CD4-positive, CD25-positive, alpha-beta regulatory T cell (primary cell): ENCODE measurements at regions not wholly inside any gene's neighbourhood (a gene's known extent, or its start where the extent isn't known, plus 50 kb on each side); places are given as distances from the start of the nearest gene placed in this dataset.
A peak's percentile ranks its signal among the peaks of the same experiment; 100 is the strongest.

Experiments
- ATAC-seq, 2 donors: fragments of 150-1000 bp; cut with Tn5 transposase; one replicate each; pipeline ENCODE4 v1.10.0; 2021; ENCODE audit warnings: low read depth in 2 of 2, moderate number of reproducible peaks in 2 of 2, moderate library complexity in 1 of 2
- DNase-seq, 3 donors: peaks; one replicate each; pipeline versions ENCODE4 v3.0.0 to v3.0.0-alpha.2; 2012 to 2022; ENCODE audit warnings: mixed read lengths in 1 of 3
- H3K27ac ChIP-seq: one replicate; pipeline ENCODE4 v1.7.0; 2013; ENCODE audit warnings: mild to moderate bottlenecking, low read length; ENCODE audit not compliant: insufficient read depth, poor library complexity, severe bottlenecking
- H3K27me3 ChIP-seq: one replicate; pipeline ENCODE4 v1.7.0; 2013; ENCODE audit warnings: low read length; ENCODE audit not compliant: control insufficient read depth, insufficient read depth
- H3K36me3 ChIP-seq: one replicate; pipeline ENCODE4 v1.7.0; 2013; ENCODE audit warnings: mild to moderate bottlenecking, low read length, moderate library complexity; ENCODE audit not compliant: control insufficient read depth, insufficient read depth
- H3K4me1 ChIP-seq: 2 replicates; pipeline ENCODE4 v1.7.0; 2013; ENCODE audit warnings: mild to moderate bottlenecking, low read length; ENCODE audit not compliant: insufficient read depth, control insufficient read depth, poor library complexity, severe bottlenecking
- H3K4me3 ChIP-seq: one replicate; pipeline ENCODE4 v1.7.0; 2013; ENCODE audit warnings: low read depth, mild to moderate bottlenecking, low read length, moderate library complexity
- H3K9me3 ChIP-seq, 2 experiments: 1 replicate in 1 of 2; 2 replicates in 1 of 2; pipeline ENCODE4 v1.7.0; 2013; ENCODE audit warnings: low read length in 2 of 2, mild to moderate bottlenecking in 1 of 2, moderate library complexity in 1 of 2; ENCODE audit not compliant: control insufficient read depth in 2 of 2
- H3K27ac Mint-ChIP-seq, 3 donors: one replicate each; pipeline ENCODE4 v1.8.0; 2020 to 2022; ENCODE audit warnings: mild to moderate bottlenecking in 3 of 3, mixed read lengths in 3 of 3, moderate library complexity in 2 of 3
- H3K27me3 Mint-ChIP-seq: one replicate; pipeline ENCODE4 v1.8.0; 2022; ENCODE audit warnings: mild to moderate bottlenecking, mixed read lengths
- H3K36me3 Mint-ChIP-seq: one replicate; pipeline ENCODE4 v1.8.0; 2020; ENCODE audit warnings: mixed read lengths
- H3K4me1 Mint-ChIP-seq, 4 donors: one replicate each; pipeline ENCODE4 v1.8.0; 2020 to 2022; ENCODE audit warnings: mixed read lengths in 4 of 4, mild to moderate bottlenecking in 1 of 4
- H3K4me3 Mint-ChIP-seq, 4 donors: one replicate each; pipeline ENCODE4 v1.8.0; 2020 to 2022; ENCODE audit warnings: mild to moderate bottlenecking in 4 of 4, mixed read lengths in 4 of 4, moderate library complexity in 3 of 4
- H3K9me3 Mint-ChIP-seq, 7 donors: one replicate each; pipeline ENCODE4 v1.8.0; 2020 to 2022; ENCODE audit warnings: mixed read lengths in 7 of 7, mild to moderate bottlenecking in 3 of 7, moderate library complexity in 2 of 7

DNA sequence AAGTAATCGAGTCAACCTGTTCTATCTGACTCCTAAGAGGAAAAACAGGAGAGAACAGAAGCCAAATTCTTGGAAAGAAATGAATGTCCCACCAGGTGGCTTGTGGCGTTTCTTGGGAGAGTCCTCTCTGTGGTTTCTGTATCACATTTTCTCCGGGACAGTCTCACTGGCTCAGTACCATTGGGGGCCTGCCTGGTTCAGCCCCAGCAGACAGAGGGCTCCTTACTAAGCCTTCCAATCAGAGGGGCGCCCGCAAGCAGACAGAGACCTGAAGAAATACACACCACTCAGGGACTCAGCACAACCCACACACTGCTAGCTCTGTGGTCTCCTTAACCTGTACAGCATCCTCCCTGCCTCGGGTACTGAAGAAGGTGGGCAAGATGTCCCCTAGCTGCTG lies 302.1 kb downstream of the TLE3 start:
- Mint-ChIP-seq H3K27me3 (no peaks in the 10 kb centered on the region), H3K27ac (no peak overlapping the region), H3K4me1 (no peaks in the 10 kb centered on the region), H3K36me3 (no peaks in the 10 kb centered on the region), H3K4me3 (no peak overlapping the region), H3K9me3 (peaks cover 0 to 10% (median 3%) of the 10 kb centered on the region in 7 donors)
- Histone ChIP-seq H3K27ac (no peak overlapping the region), H3K36me3 (no peaks in the 10 kb centered on the region), H3K4me1 (no peaks in the 10 kb centered on the region), H3K4me3 (no peak overlapping the region), H3K9me3 (peaks cover 7 to 9% of the 10 kb centered on the region in 2 experiments), H3K27me3 (no peaks in the 10 kb centered on the region)
- DNase-seq (no peak), ATAC-seq (no peak)

DNA sequence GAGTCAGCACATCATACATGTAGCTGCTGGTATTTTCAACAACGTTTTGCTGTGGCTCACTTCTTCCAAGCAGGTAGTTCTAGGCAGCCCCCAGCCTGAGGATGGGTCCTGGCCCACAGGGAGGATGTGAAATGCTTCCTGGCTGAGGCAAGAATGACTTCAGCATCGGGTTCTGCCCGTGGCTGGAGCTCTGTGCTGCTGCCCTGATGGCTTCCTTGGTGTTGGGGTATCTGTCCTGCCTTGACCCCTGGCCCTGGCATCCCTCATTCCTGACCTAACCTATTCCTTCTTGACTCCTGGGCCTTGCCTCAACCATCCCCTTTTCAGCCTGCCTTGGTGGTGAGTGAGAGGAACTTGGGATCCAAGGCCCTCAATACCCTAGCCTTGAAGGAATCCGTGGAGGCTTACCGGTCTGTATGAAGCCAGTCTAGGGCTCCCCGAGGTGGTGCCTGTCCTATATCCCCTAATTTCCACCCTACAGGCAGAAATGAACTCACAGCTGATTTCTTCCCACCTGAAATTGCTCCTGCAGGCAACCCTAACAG lies 300.6 kb downstream of the TLE3 start:
- DNase-seq (no peak), ATAC-seq (no peak)
- Mint-ChIP-seq H3K9me3 (peaks cover 0 to 1% (median 0%) of the 10 kb centered on the region in 7 donors), H3K36me3 (no peaks in the 10 kb centered on the region), H3K27me3 (no peaks in the 10 kb centered on the region), H3K27ac (no peak overlapping the region), H3K4me3 (no peak overlapping the region), H3K4me1 (no peaks in the 10 kb centered on the region)
- Histone ChIP-seq H3K4me3 (no peak overlapping the region), H3K4me1 (no peaks in the 10 kb centered on the region), H3K36me3 (no peaks in the 10 kb centered on the region), H3K9me3 (no peaks in the 10 kb centered on the region), H3K27me3 (no peaks in the 10 kb centered on the region), H3K27ac (no peak overlapping the region)

DNA sequence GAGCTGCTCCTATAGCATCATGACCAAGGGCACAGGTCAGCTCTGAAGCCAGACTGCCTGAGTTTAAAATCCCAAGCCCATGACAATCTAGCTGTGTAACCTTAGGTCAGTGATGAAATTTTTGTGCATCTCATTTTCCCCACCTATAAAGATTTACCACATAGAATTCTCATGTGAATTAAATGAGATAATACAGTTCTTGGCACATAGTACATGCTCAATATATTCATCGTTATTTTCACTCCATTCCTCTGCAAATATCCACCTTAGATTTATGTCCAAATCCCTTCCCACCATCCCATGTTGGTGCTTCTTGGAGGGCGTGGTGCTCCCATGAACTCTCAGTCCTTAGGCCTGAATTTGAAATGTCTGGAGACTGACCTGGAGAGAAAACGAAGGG lies 300.1 kb downstream of the TLE3 start:
- no peaks in the 10 kb centered on the region for H3K4me1 ChIP-seq
- H3K27ac ChIP-seq: no peak overlapping the region
- H3K9me3 ChIP-seq: no peaks in the 10 kb centered on the region
- H3K4me3 ChIP-seq: no peak overlapping the region
- peak overlapping the region in 1 of 3 donors; percentile 70 for H3K27ac Mint-ChIP-seq
- no peaks in the 10 kb centered on the region for H3K27me3 ChIP-seq
- H3K4me1 Mint-ChIP-seq: no peaks in the 10 kb centered on the region
- DNase-seq: no peak
- no peaks in the 10 kb centered on the region for H3K36me3 ChIP-seq
- peaks cover 0 to 1% (median 0%) of the 10 kb centered on the region in 7 donors for H3K9me3 Mint-ChIP-seq
- no peak overlapping the region for H3K4me3 Mint-ChIP-seq
- ATAC-seq: no peak
- H3K36me3 Mint-ChIP-seq: no peaks in the 10 kb centered on the region
- H3K27me3 Mint-ChIP-seq: no peaks in the 10 kb centered on the region

DNA sequence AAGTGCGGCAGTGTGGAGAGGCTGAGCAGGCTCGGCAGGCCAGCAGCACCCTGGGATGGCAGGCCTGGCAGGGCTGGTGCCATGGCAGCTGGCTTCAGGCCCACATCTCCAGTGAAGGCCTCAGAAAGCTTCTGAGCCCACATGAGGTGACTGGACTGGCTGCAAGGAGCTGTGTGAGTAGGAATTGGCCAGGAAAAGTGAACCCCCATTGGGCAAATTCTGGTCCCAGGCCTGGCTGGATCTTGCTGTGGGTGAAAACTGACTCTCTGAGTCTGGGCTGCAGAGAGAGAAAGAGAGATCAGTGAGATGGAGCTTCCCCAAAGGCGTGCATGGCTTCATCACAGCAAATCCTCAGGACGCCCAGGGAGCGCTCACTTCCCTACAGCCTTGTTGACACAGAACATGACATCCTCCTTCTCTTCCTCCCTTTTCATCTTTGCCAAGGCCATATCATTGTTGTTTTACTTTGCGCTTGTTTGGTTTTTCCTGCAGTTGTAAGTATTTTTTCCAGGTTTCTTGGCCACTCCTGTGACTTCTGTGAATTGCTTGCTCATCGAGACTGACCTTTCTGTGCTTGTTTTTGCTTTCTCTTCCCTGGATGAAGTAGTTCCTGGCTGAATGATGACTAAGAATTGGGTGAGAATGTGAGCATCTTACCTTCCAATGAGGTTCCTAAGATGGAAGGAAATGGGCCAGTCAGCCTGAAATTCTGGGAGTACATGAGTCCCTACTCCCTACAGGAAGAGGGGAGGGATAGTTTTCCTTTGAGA lies 299.1 kb downstream of the TLE3 start:
- no peak for ATAC-seq
- no peak overlapping the region for H3K27ac ChIP-seq
- H3K9me3 Mint-ChIP-seq: no peaks in the 10 kb centered on the region
- H3K27me3 ChIP-seq: no peaks in the 10 kb centered on the region
- no peak overlapping the region for H3K4me3 ChIP-seq
- H3K27me3 Mint-ChIP-seq: no peaks in the 10 kb centered on the region
- H3K9me3 ChIP-seq: no peaks in the 10 kb centered on the region
- no peaks in the 10 kb centered on the region for H3K36me3 Mint-ChIP-seq
- no peaks in the 10 kb centered on the region for H3K4me1 ChIP-seq
- H3K4me3 Mint-ChIP-seq: no peak overlapping the region
- H3K36me3 ChIP-seq: no peaks in the 10 kb centered on the region
- no peak for DNase-seq
- H3K4me1 Mint-ChIP-seq: no peaks in the 10 kb centered on the region
- H3K27ac Mint-ChIP-seq: no peak overlapping the region

DNA sequence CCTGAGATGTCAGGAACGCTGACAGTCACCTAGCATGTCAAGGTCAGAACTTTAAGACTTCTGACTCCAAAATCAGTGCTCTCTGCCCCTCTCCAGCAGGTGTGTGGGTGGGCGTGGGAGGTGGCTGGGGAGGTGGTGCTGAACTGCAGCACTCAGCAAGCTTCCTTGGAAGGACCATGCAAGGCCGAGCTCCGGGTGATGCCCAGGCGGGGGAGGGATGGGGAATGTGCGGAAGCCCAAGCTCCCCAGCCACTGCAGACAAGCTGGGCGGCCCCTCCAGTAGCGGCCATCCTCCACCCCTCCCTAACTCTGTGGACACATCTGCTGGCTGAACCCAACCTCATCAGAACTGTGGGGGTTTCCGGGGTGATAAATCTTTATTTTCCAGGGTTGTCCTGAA lies 296.6 kb downstream of the TLE3 start:
- Mint-ChIP-seq H3K36me3 (no peaks in the 10 kb centered on the region), H3K27me3 (no peaks in the 10 kb centered on the region)

DNA sequence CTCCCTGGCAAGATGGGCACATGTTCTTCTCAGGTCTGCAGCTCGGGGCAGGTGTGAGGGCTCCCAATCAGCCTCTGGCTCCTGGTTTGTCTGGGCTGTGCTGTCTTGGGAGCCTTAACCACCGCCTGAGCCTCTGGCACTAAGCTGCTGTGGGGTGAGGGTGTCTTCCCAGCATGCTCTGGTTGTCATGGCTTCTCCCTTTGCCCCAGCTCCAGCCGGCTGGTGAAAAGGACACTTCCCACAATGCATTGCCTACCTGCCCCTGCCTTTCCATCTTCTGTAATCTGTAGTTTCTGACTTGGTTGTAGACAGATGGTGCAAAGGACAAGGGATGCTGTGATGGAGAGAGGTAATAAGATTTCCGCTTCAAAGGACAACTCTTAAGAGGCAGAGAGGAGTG lies 295.3 kb downstream of the TLE3 start:
- H3K4me3 ChIP-seq: no peak overlapping the region
- Mint-ChIP-seq H3K4me3 (no peak overlapping the region), H3K9me3 (no peaks in the 10 kb centered on the region), H3K4me1 (no peaks in the 10 kb centered on the region), H3K27ac (no peak overlapping the region), H3K27me3 (no peaks in the 10 kb centered on the region), H3K36me3 (no peaks in the 10 kb centered on the region)
- DNase-seq (no peak), ATAC-seq (no peak)
- no peaks in the 10 kb centered on the region for H3K36me3 ChIP-seq
- H3K27me3 ChIP-seq: peaks cover 4% of the 10 kb centered on the region
- no peak overlapping the region for H3K27ac ChIP-seq
- no peaks in the 10 kb centered on the region for H3K4me1 ChIP-seq
- H3K9me3 ChIP-seq: no peaks in the 10 kb centered on the region

More for the DNA sequence above, 296.6 kb downstream of the TLE3 start:
- no peak overlapping the region for H3K4me3 ChIP-seq
- H3K27me3 ChIP-seq: peaks cover 4% of the 10 kb centered on the region
- no peak overlapping the region for H3K27ac ChIP-seq
- no peaks in the 10 kb centered on the region for H3K4me1 ChIP-seq
- ATAC-seq: no peak
- Mint-ChIP-seq H3K4me3 (no peak overlapping the region), H3K9me3 (no peaks in the 10 kb centered on the region), H3K4me1 (no peaks in the 10 kb centered on the region), H3K27ac (no peak overlapping the region)
- no peak for DNase-seq
- H3K36me3 ChIP-seq: no peaks in the 10 kb centered on the region
- no peaks in the 10 kb centered on the region for H3K9me3 ChIP-seq

DNA sequence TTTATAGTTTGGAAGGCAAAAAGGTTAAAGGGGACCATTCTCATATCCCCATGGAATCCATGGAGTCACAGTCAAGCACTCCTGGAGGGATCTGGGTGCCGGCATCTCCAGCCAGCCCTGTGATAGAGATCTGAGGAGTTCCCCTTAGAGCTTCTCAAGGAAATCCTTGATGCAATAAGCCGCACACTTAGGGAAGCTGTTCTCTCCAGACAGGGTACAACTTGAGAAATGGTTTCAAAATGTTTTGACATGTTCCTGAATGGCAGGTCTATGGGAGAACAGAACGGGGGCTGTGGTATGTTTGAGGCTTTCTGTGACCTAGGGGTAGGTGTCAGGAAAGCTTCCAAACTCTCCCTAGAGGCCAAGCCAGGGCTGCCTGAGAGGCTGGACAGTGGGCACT lies 292.9 kb downstream of the TLE3 start:
- Histone ChIP-seq H3K27ac (no peak overlapping the region), H3K4me3 (no peak overlapping the region), H3K4me1 (no peaks in the 10 kb centered on the region), H3K9me3 (no peaks in the 10 kb centered on the region), H3K27me3 (peaks cover 4% of the 10 kb centered on the region), H3K36me3 (no peaks in the 10 kb centered on the region)
- no peak for ATAC-seq
- peaks cover 5% of the 10 kb centered on the region for H3K27me3 Mint-ChIP-seq
- H3K9me3 Mint-ChIP-seq: no peaks in the 10 kb centered on the region
- H3K4me3 Mint-ChIP-seq: no peak overlapping the region
- no peak overlapping the region for H3K27ac Mint-ChIP-seq
- no peak for DNase-seq
- H3K4me1 Mint-ChIP-seq: no peaks in the 10 kb centered on the region
- H3K36me3 Mint-ChIP-seq: no peaks in the 10 kb centered on the region
